ENCODE measurements at regions not wholly inside any gene's neighbourhood (a gene's known extent, or its start where the extent isn't known, plus 50 kb on each side); places are given as distances from the start of the nearest gene placed in this dataset.
A peak's percentile ranks its signal among the peaks of the same experiment; 100 is the strongest.

- no peaks in the 10 kb centered on the region for H3K4me1 ChIP-seq (ENCODE audit: control insufficient read depth, insufficient read depth, low read length)
- H3K27ac ChIP-seq (ENCODE audit: low read depth, low read length) = no peak overlapping the region
- Mint-ChIP-seq H3K27me3 (ENCODE audit: insufficient read depth) (no peaks in the 10 kb centered on the region), H3K9me3 (peaks cover 2% of the 10 kb centered on the region), H3K4me3 (no peak overlapping the region), H3K36me3 (ENCODE audit: low read depth) (no peaks in the 10 kb centered on the region), H3K4me1 (peaks cover 6% of the 10 kb centered on the region), H3K27ac (peak overlapping the region; percentile 48)
- no peaks in the 10 kb centered on the region for H3K9me3 ChIP-seq (ENCODE audit: control insufficient read depth, low read length)
- H3K4me3 ChIP-seq (ENCODE audit: low read length) = no peak overlapping the region
- 92 to 98% methylated on average over 14 of the region's 14 CpGs for WGBS, 2 experiments (ENCODE audit: insufficient coverage in 1 of 2, insufficient read length in 1 of 2)
- H3K27me3 ChIP-seq (ENCODE audit: control insufficient read depth, insufficient read depth, low read length, poor library complexity, severe bottlenecking) = no peaks in the 10 kb centered on the region
- H3K9ac ChIP-seq (ENCODE audit: extremely low read depth, low read length, poor library complexity, severe bottlenecking) = no peak overlapping the region
- no peak for TF ChIP-seq CTCF (conservative IDR thresholded peaks at IDR 0.05)
- no peak for DNase-seq
- H3K36me3 ChIP-seq (ENCODE audit: control insufficient read depth, insufficient read depth, low read length) = no peaks in the 10 kb centered on the region
These were observed 65.1 kb upstream of the METRNL start for GRCh38 chr17:83014297-83014696.

- no peak overlapping the region for H3K27ac ChIP-seq (ENCODE audit: low read depth, low read length)
- no peak overlapping the region for H3K27ac Mint-ChIP-seq
- H3K36me3 Mint-ChIP-seq (ENCODE audit: low read depth) = no peaks in the 10 kb centered on the region
- H3K36me3 ChIP-seq (ENCODE audit: control insufficient read depth, insufficient read depth, low read length) = no peaks in the 10 kb centered on the region
- no peaks in the 10 kb centered on the region for H3K27me3 ChIP-seq (ENCODE audit: control insufficient read depth, insufficient read depth, low read length, poor library complexity, severe bottlenecking)
- H3K9me3 ChIP-seq (ENCODE audit: control insufficient read depth, low read length) = no peaks in the 10 kb centered on the region
- DNase-seq = peak; percentile 36
- peaks cover 4% of the 10 kb centered on the region for H3K4me1 Mint-ChIP-seq
- TF ChIP-seq CTCF (conservative IDR thresholded peaks at IDR 0.05) = no peak
- peaks cover 2% of the 10 kb centered on the region for H3K9me3 Mint-ChIP-seq
- no peak overlapping the region for H3K4me3 Mint-ChIP-seq
- H3K9ac ChIP-seq (ENCODE audit: extremely low read depth, low read length, poor library complexity, severe bottlenecking) = no peak overlapping the region
- WGBS, 2 experiments (ENCODE audit: insufficient coverage in 1 of 2, insufficient read length in 1 of 2) = 93 to 96% methylated on average over 16 to 33 of the region's 33 CpGs
- no peaks in the 10 kb centered on the region for H3K27me3 Mint-ChIP-seq (ENCODE audit: insufficient read depth)
- H3K4me3 ChIP-seq (ENCODE audit: low read length) = no peak overlapping the region
- no peaks in the 10 kb centered on the region for H3K4me1 ChIP-seq (ENCODE audit: control insufficient read depth, insufficient read depth, low read length)
These were observed 64.2 kb upstream of the METRNL start for GRCh38 chr17:83014940-83015910.

- Mint-ChIP-seq H3K4me1 (no peaks in the 10 kb centered on the region), H3K36me3 (ENCODE audit: low read depth) (no peaks in the 10 kb centered on the region), H3K9me3 (peaks cover 2% of the 10 kb centered on the region), H3K4me3 (no peak overlapping the region), H3K27me3 (ENCODE audit: insufficient read depth) (no peaks in the 10 kb centered on the region), H3K27ac (no peak overlapping the region)
- no peak overlapping the region for H3K9ac ChIP-seq (ENCODE audit: extremely low read depth, low read length, poor library complexity, severe bottlenecking)
- no peaks in the 10 kb centered on the region for H3K4me1 ChIP-seq (ENCODE audit: control insufficient read depth, insufficient read depth, low read length)
- no peaks in the 10 kb centered on the region for H3K9me3 ChIP-seq (ENCODE audit: control insufficient read depth, low read length)
- H3K27ac ChIP-seq (ENCODE audit: low read depth, low read length) = no peak overlapping the region
- no peaks in the 10 kb centered on the region for H3K36me3 ChIP-seq (ENCODE audit: control insufficient read depth, insufficient read depth, low read length)
- TF ChIP-seq CTCF (conservative IDR thresholded peaks at IDR 0.05) = no peak
- no peaks in the 10 kb centered on the region for H3K27me3 ChIP-seq (ENCODE audit: control insufficient read depth, insufficient read depth, low read length, poor library complexity, severe bottlenecking)
- DNase-seq = peak; percentile 30
- H3K4me3 ChIP-seq (ENCODE audit: low read length) = no peak overlapping the region
- 94 to 96% methylated on average over 9 to 23 of the region's 23 CpGs for WGBS, 2 experiments (ENCODE audit: insufficient coverage in 1 of 2, insufficient read length in 1 of 2)
These were observed 60.7 kb upstream of the METRNL start for GRCh38 chr17:83018658-83019193.

Measured in endodermal cell (in vitro differentiated cells).